HEK293 (cell line): ENCODE measurements at regions not wholly inside any gene's neighbourhood (a gene's known extent, or its start where the extent isn't known, plus 50 kb on each side); places are given as distances from the start of the nearest gene placed in this dataset.

Source experiments
- CTCF ChIA-PET: fragments of 350-600 bp; formaldehyde crosslinking; extraction: SDS; loops from one replicate; lab custom pipeline; 2021; ENCODE audit warnings: antibody characterized with exemption; lab: Yijun Ruan, JAX
- POLR2A ChIA-PET: fragments of 300-600 bp; formaldehyde crosslinking; extraction: SDS; loops from one replicate; lab custom pipeline; 2020; ENCODE audit warnings: antibody characterized with exemption, inconsistent platforms; lab: Yijun Ruan, JAX
- H3K27ac ChIP-seq: fragments of 200-500 bp; sonication (Bioruptor generic); 2 replicates; pipeline ENCODE4 v1.5.1; 2014; ENCODE audit warnings: low read depth, low read length, control low read depth, inconsistent platforms; ENCODE audit errors: extremely low read depth
- H3K36me3 ChIP-seq, 2 experiments: fragments of 200-500 bp in 1 of 2; sonication (Bioruptor generic) in 1 of 2; 1 replicate in 1 of 2; 2 replicates in 1 of 2; pipeline ENCODE4 v1.5.1; 2014 to 2017; ENCODE audit warnings: inconsistent platforms in 2 of 2, low read length in 2 of 2; ENCODE audit not compliant: control insufficient read depth in 2 of 2, insufficient read depth in 1 of 2
- H3K4me1 ChIP-seq: fragments of 200-500 bp; sonication (Bioruptor generic); 2 replicates; pipeline ENCODE4 v1.5.1; 2014; ENCODE audit warnings: mild to moderate bottlenecking, low read length, inconsistent platforms; ENCODE audit not compliant: control insufficient read depth, insufficient read depth
- H3K4me3 ChIP-seq: 2 replicates; pipeline ENCODE4 v1.5.1; 2011; ENCODE audit warnings: low read depth, mild to moderate bottlenecking, control low read depth, low read length, moderate library complexity
- H3K9me3 ChIP-seq: fragments of 200-500 bp; sonication (Bioruptor generic); 2 replicates; pipeline ENCODE4 v1.5.1; 2014; ENCODE audit warnings: low read depth, low read length, inconsistent platforms; ENCODE audit not compliant: control insufficient read depth, insufficient read depth
- EGR2 ChIP-seq: fragments of 450-650 bp; formaldehyde crosslinking; IDR thresholded peaks from 2 replicates; pipeline ENCODE4 v1.5.1; 2016; ENCODE audit warnings: low read depth, missing biosample characterization, missing genetic modification characterization
- HIC1 ChIP-seq: fragments of 450-650 bp; formaldehyde crosslinking; IDR thresholded peaks from 2 replicates; pipeline ENCODE4 v1.5.1; 2016; ENCODE audit warnings: missing biosample characterization, missing genetic modification characterization
- KLF7 ChIP-seq: fragments of 450-650 bp; formaldehyde crosslinking; IDR thresholded peaks from 2 replicates; pipeline ENCODE4 v1.5.1; 2016; ENCODE audit warnings: missing biosample characterization, missing genetic modification characterization, borderline replicate concordance
- PRDM1 ChIP-seq: fragments of 450-650 bp; formaldehyde crosslinking; IDR thresholded peaks from 2 replicates; pipeline ENCODE4; 2016; ENCODE audit warnings: missing biosample characterization, missing genetic modification characterization
- SP2 ChIP-seq: fragments of 450-650 bp; formaldehyde crosslinking; IDR thresholded peaks from 2 replicates; pipeline ENCODE4 v1.5.1; 2016; ENCODE audit warnings: missing biosample characterization, missing genetic modification characterization
- ZBTB21 ChIP-seq: fragments of 450-650 bp; formaldehyde crosslinking; IDR thresholded peaks from 2 replicates; pipeline ENCODE4 v1.5.1; 2017; ENCODE audit warnings: missing biosample characterization, missing genetic modification characterization
- ZNF114 ChIP-seq: fragments of 450-650 bp; formaldehyde crosslinking; IDR thresholded peaks from 2 replicates; pipeline ENCODE4 v1.5.0; 2017; ENCODE audit warnings: missing biosample characterization, missing genetic modification characterization
- ZNF26 ChIP-seq: fragments of 450-650 bp; formaldehyde crosslinking; IDR thresholded peaks from 2 replicates; pipeline ENCODE4 v1.5.1; 2016; ENCODE audit warnings: missing biosample characterization, missing genetic modification characterization
- ZNF391 ChIP-seq: fragments of 450-650 bp; formaldehyde crosslinking; IDR thresholded peaks from 2 replicates; pipeline ENCODE4 v1.5.1; 2016; ENCODE audit warnings: low read depth, missing biosample characterization, missing genetic modification characterization, borderline replicate concordance

GRCh38 chr20:22088882-22089281 lies 383.4 kb downstream of the PAX1 start (continued):
- TF ChIP-seq ZNF26 (tag by site-specific recombination) (no peak), ZBTB21 (tag by site-specific recombination) (no peak), ZNF114 (tag by site-specific recombination) (no peak)

GRCh38 chr20:22080985-22081384 lies 375.5 kb downstream of the PAX1 start:
- TF ChIP-seq HIC1 (tag by site-specific recombination) (0 out of 2 replicates have a peak, but pooled peaks have one; percentile 2), KLF7 (tag by site-specific recombination) (no peak), SP2 (tag by site-specific recombination) (no peak)
- POLR2A ChIA-PET: no interaction called here
- Histone ChIP-seq H3K27ac (no peak overlapping the region), H3K36me3 (no peaks in the 10 kb centered on the region), H3K4me1 (no peaks in the 10 kb centered on the region), H3K4me3 (no peak overlapping the region), H3K9me3 (no peaks in the 10 kb centered on the region)
- CTCF ChIA-PET: no interaction called here

GRCh38 chr20:22074635-22075034 lies 369.2 kb downstream of the PAX1 start:
- POLR2A ChIA-PET: no interaction called here
- H3K4me3 ChIP-seq: no peak overlapping the region
- CTCF ChIA-PET: no interaction called here
- TF ChIP-seq PRDM1 (tag by site-specific recombination) (no peak), HIC1 (tag by site-specific recombination) (no peak)
- no peaks in the 10 kb centered on the region for H3K36me3 ChIP-seq
- H3K9me3 ChIP-seq: no peaks in the 10 kb centered on the region
- no peaks in the 10 kb centered on the region; the same call in 1 of the 2 replicates for H3K4me1 ChIP-seq
- H3K27ac ChIP-seq: no peak overlapping the region

GRCh38 chr20:22071841-22072240 lies 366.4 kb downstream of the PAX1 start:
- H3K4me1 ChIP-seq: no peaks in the 10 kb centered on the region; the same call in 1 of the 2 replicates
- no peak for TF ChIP-seq ZNF26 (tag by site-specific recombination)
- TF ChIP-seq ZNF391 (tag by site-specific recombination): no peak
- no peak for TF ChIP-seq EGR2
- POLR2A ChIA-PET: no interaction called here
- CTCF ChIA-PET: no interaction called here
- no peak overlapping the region for H3K27ac ChIP-seq
- no peak overlapping the region for H3K4me3 ChIP-seq
- H3K36me3 ChIP-seq: no peaks in the 10 kb centered on the region
- no peaks in the 10 kb centered on the region for H3K9me3 ChIP-seq
